Sigmoid colon (tissue), 4 donors: ENCODE measurements at regions not wholly inside any gene's neighbourhood (a gene's known extent, or its start where the extent isn't known, plus 50 kb on each side); places are given as distances from the start of the nearest gene placed in this dataset.
"Not testable (repeated sequence)": the region's sequence is repeated elsewhere in the genome, so short reads cannot be mapped to it uniquely, and the experiment has no call there.

Experiments used
- CTCF ChIP-seq, 4 experiments: fragments of 450-650 bp in 3 of 4; fragments of 200-600 bp in 1 of 4; IDR thresholded peaks; one replicate each; pipeline ENCODE4 v1.5.1; 2016 to 2019; ENCODE audit warnings: antibody characterized with exemption in 4 of 4, mild to moderate bottlenecking in 3 of 4, moderate library complexity in 2 of 4
- EP300 ChIP-seq, 4 donors: sonication (generic); formaldehyde crosslinking; IDR thresholded peaks; one replicate each; pipeline ENCODE4 v1.6.1; 2017; ENCODE audit warnings: antibody characterized with exemption in 4 of 4
- POLR2A ChIP-seq, 2 donors: fragments of 450-650 bp; IDR thresholded peaks; one replicate each; pipeline ENCODE4 v1.6.1; 2016; ENCODE audit warnings: antibody characterized with exemption in 2 of 2, mild to moderate bottlenecking in 2 of 2, moderate library complexity in 2 of 2
- POLR2AphosphoS5 ChIP-seq, 4 donors: sonication (generic); formaldehyde crosslinking; IDR thresholded peaks; one replicate each; pipeline ENCODE4 v1.6.1; 2017; ENCODE audit warnings: antibody characterized with exemption in 4 of 4

GRCh38 chr1:218015106-218015505 lies 270.0 kb upstream of the RRP15 start:
- not testable (repeated sequence) for TF ChIP-seq CTCF, POLR2A, POLR2AphosphoS5, EP300 (IDR thresholded peaks at IDR 0.05)
